H1 (cell line): ENCODE measurements at regions not wholly inside any gene's neighbourhood (a gene's known extent, or its start where the extent isn't known, plus 50 kb on each side); places are given as distances from the start of the nearest gene placed in this dataset.
A peak's percentile ranks its signal among the peaks of the same experiment; 100 is the strongest.

Source experiments
- ATF2 ChIP-seq: IDR thresholded peaks from 2 replicates; pipeline ENCODE4 v1.6.1; 2012; ENCODE audit warnings: low read length, inconsistent platforms
- BACH1 ChIP-seq: IDR thresholded peaks from 2 replicates; pipeline ENCODE4 v1.6.1; 2012; ENCODE audit warnings: low read length, improper control_type of control experiment
- CEBPB ChIP-seq: IDR thresholded peaks from 2 replicates; pipeline ENCODE4 v1.6.1; 2012; ENCODE audit warnings: low read depth, low read length
- CREB1 ChIP-seq: IDR thresholded peaks from 2 replicates; pipeline ENCODE4 v1.6.1; 2012; ENCODE audit warnings: inconsistent platforms
- GTF2F1 ChIP-seq: IDR thresholded peaks from 2 replicates; pipeline ENCODE4 v1.6.1; 2012; ENCODE audit warnings: low read depth, low read length, improper control_type of control experiment, borderline replicate concordance
- HDAC6 ChIP-seq: IDR thresholded peaks from one replicate; pipeline ENCODE4 v1.7.1; 2012; ENCODE audit warnings: low read depth, mild to moderate bottlenecking, inconsistent platforms, low read length, moderate library complexity
- POU5F1 ChIP-seq: IDR thresholded peaks from 2 replicates; pipeline ENCODE4 v1.6.1; 2011; ENCODE audit warnings: low read depth, mild to moderate bottlenecking, low read length, moderate library complexity
- RBBP5 ChIP-seq: IDR thresholded peaks from 2 replicates; pipeline ENCODE4 v1.7.1; 2012; ENCODE audit warnings: low read depth, mild to moderate bottlenecking, inconsistent platforms, low read length, moderate library complexity, borderline replicate concordance
- RNF2 ChIP-seq: fragments of 200-900, 300-1000 bp; sonication (generic); IDR thresholded peaks from 2 replicates; pipeline ENCODE4 v1.7.1; 2016; ENCODE audit warnings: borderline replicate concordance, low read depth, mild to moderate bottlenecking, antibody characterized with exemption, low read length; ENCODE audit not compliant: poor library complexity, severe bottlenecking; ENCODE audit errors: missing control alignments
- RXRA ChIP-seq: IDR thresholded peaks from 2 replicates; pipeline ENCODE4 v1.6.1; 2011; ENCODE audit warnings: low read depth, mild to moderate bottlenecking, low read length, moderate library complexity; ENCODE audit not compliant: insufficient read depth
- SIRT6 ChIP-seq: IDR thresholded peaks from one replicate; pipeline ENCODE4 v1.7.1; 2012; ENCODE audit warnings: low read length, inconsistent platforms
- SUZ12 ChIP-seq: fragments of 200-600 bp; sonication (generic); IDR thresholded peaks from 2 replicates; pipeline ENCODE4 v1.6.1; 2012; ENCODE audit warnings: mild to moderate bottlenecking, inconsistent platforms, low read length, moderate library complexity, mixed read lengths
- TCF12 ChIP-seq: IDR thresholded peaks from 2 replicates; pipeline ENCODE4 v1.6.1; 2011; ENCODE audit warnings: low read depth, mild to moderate bottlenecking, low read length
- TEAD4 ChIP-seq: IDR thresholded peaks from 2 replicates; pipeline ENCODE4 v1.6.1; 2012; ENCODE audit warnings: low read depth, low read length, inconsistent platforms, mixed read lengths
- YY1 ChIP-seq: IDR thresholded peaks from 2 replicates; pipeline ENCODE4 v1.6.1; 2011; ENCODE audit warnings: low read depth, mild to moderate bottlenecking, low read length

GRCh38 chr1:30034627-30035521 is 688.5 kb downstream of the MATN1 start (continued):
- TF ChIP-seq SUZ12 = no peak
- no peak for TF ChIP-seq SIRT6
- TF ChIP-seq ATF2 = no peak
- TF ChIP-seq RNF2 = no peak
- no peak for TF ChIP-seq RBBP5
- no peak for TF ChIP-seq CEBPB
- TF ChIP-seq HDAC6 = no peak
- no peak for TF ChIP-seq BACH1
- TF ChIP-seq CREB1 = no peak
- no peak for TF ChIP-seq RXRA
- TF ChIP-seq POU5F1 = 0 out of 2 replicates have a peak, but pooled peaks have one; percentile 13
- no peak for TF ChIP-seq GTF2F1
- TF ChIP-seq TCF12 = no peak
- peak; percentile 63; the same call in 1 of the 2 replicates for TF ChIP-seq TEAD4
- no peak for TF ChIP-seq YY1
- TF ChIP-seq, all 59 proteins: peak for 6
